ENCODE measurements at regions not wholly inside any gene's neighbourhood (a gene's known extent, or its start where the extent isn't known, plus 50 kb on each side); places are given as distances from the start of the nearest gene placed in this dataset.

DNA sequence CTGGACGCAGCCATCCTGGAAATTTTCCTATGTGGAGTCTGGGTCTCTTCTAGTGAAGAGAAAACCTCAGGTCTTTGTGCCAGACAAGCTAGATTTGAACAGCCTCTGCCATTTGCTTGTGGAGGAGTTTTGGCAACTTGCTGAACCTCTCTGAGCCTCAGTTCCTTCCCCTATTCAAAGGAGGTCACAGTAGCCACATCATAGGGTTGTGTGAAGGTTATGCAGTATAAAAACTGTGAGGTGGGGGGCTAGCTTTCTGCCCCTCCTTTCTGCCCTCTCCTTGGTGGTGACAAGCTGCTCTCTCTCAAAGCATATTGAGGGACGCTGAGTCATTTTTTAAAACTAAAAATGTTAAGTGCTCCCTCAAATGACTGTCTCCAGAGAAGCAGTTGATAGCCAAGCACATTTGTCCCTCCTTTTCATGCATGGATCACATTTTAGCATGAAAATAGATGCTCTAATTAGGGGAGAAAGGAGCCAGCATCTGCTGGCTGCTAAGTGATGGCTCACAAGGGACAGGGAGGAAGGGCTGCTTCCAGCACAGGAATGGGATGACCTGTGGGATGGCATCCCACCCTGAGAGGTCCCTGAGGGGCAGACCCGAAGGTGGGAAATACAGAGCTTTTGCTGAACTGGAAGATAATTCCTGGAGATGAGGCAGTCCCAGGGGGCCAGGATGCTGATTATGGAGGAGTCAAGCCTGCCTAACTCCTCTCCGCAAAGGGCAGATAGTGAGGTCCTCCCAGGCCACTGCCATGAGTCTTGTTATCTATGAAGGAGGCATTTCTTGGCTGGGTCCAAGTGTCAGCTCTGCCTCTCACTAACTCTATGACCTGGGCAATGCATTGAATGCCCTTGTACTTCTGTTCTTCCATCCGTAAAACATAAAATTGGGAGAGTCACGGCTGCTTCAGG, 218.8 kb downstream of the RAB11FIP4 start:
- Histone ChIP-seq H3K27ac (no peak overlapping the region), H3K36me3 (replicated peaks in 1 of 2; ENCODE audit: insufficient read depth in 1 of 2, low read depth in 2 of 2) (no peaks in the 10 kb centered on the region), H3K4me3 (no peak overlapping the region), H3K4me1 (no peaks in the 10 kb centered on the region), H3K27me3 (no peaks in the 10 kb centered on the region), H3K9me3 (no peaks in the 10 kb centered on the region)
- intact Hi-C loops (cut with DNase I), result no loop called here
- no peak for DNase-seq
- TF ChIP-seq POLR2A (IDR thresholded peaks at IDR 0.05) (no peak), CTCF (IDR thresholded peaks at IDR 0.05) (no peak)
- ATAC-seq, result no peak
- 74 to 87% methylated on average over 6 of the region's 6 CpGs for WGBS, 2 donors

GRCh38 chr17:31609331-31609730, 217.9 kb downstream of the RAB11FIP4 start:
- ATAC-seq (no peak), DNase-seq (no peak)
- TF ChIP-seq CTCF (IDR thresholded peaks at IDR 0.05) (no peak), POLR2A (IDR thresholded peaks at IDR 0.05) (no peak)
- WGBS, 2 donors, result 88 to 89% methylated on average over 3 of the region's 3 CpGs
- H3K36me3 ChIP-seq (replicated peaks in 1 of 2; ENCODE audit: insufficient read depth in 1 of 2, low read depth in 2 of 2), result no peaks in the 10 kb centered on the region
- H3K9me3 ChIP-seq, result no peaks in the 10 kb centered on the region
- intact Hi-C loops (cut with DNase I), result no loop called here
- no peaks in the 10 kb centered on the region for H3K4me1 ChIP-seq
- no peak overlapping the region for H3K4me3 ChIP-seq
- H3K27ac ChIP-seq, result no peak overlapping the region
- no peaks in the 10 kb centered on the region for H3K27me3 ChIP-seq

- no peaks in the 10 kb centered on the region for H3K36me3 ChIP-seq (replicated peaks in 1 of 2; ENCODE audit: insufficient read depth in 1 of 2, low read depth in 2 of 2)
- no peaks in the 10 kb centered on the region for H3K27me3 ChIP-seq
- no peak overlapping the region for H3K27ac ChIP-seq
- intact Hi-C loops (cut with DNase I), result no loop called here
- DNase-seq, result no peak
- no peak for ATAC-seq
- 72 to 73% methylated on average over 3 of the region's 3 CpGs for WGBS, 2 donors
- no peaks in the 10 kb centered on the region for H3K9me3 ChIP-seq
- H3K4me1 ChIP-seq, result no peaks in the 10 kb centered on the region
- no peak overlapping the region for H3K4me3 ChIP-seq
- no peak for TF ChIP-seq POLR2A (IDR thresholded peaks at IDR 0.05)
- TF ChIP-seq CTCF (IDR thresholded peaks at IDR 0.05), result no peak
Observed at GRCh38 chr17:31608659-31609254, 217.3 kb downstream of the RAB11FIP4 start.

GRCh38 chr17:31605761-31606160, 214.3 kb downstream of the RAB11FIP4 start:
- Histone ChIP-seq H3K4me1 (no peaks in the 10 kb centered on the region), H3K27ac (no peak overlapping the region), H3K27me3 (no peaks in the 10 kb centered on the region), H3K4me3 (no peak overlapping the region), H3K9me3 (no peaks in the 10 kb centered on the region), H3K36me3 (replicated peaks in 1 of 2; ENCODE audit: insufficient read depth in 1 of 2, low read depth in 2 of 2) (no peaks in the 10 kb centered on the region)
- intact Hi-C loops (cut with DNase I), result no loop called here
- DNase-seq, result no peak
- ATAC-seq, result no peak
- TF ChIP-seq POLR2A (IDR thresholded peaks at IDR 0.05) (no peak), CTCF (IDR thresholded peaks at IDR 0.05) (no peak)
- WGBS, 2 donors, result 100% methylated on average over 1 of the region's 1 CpG
